ENCODE measurements at regions not wholly inside any gene's neighbourhood (a gene's known extent, or its start where the extent isn't known, plus 50 kb on each side); places are given as distances from the start of the nearest gene placed in this dataset.
"Not testable (repeated sequence)": the region's sequence is repeated elsewhere in the genome, so short reads cannot be mapped to it uniquely, and the experiment has no call there.

DNA sequence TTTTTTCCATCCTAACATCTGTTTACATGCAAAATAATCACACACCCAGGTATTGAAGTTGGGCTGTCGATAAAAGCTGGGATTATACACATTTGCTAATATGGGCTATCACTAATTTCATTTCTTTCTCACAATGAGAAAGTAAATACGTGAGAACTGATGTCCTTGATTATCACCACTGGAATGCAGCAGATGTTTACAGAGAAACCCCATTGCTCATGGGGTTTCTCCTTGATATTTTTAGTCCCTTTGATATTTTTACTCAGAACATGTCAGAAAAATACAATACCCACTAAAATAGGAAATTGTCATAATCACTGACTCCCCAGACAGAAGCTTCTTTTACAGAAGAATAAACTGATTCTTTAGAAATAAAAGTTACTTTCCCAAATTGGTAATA lies 535.1 kb upstream of the CCDC54 start:
- 53 to 84% methylated on average over 2 of the region's 2 CpGs for WGBS, 2 donors
- TF ChIP-seq, protein P1, sequence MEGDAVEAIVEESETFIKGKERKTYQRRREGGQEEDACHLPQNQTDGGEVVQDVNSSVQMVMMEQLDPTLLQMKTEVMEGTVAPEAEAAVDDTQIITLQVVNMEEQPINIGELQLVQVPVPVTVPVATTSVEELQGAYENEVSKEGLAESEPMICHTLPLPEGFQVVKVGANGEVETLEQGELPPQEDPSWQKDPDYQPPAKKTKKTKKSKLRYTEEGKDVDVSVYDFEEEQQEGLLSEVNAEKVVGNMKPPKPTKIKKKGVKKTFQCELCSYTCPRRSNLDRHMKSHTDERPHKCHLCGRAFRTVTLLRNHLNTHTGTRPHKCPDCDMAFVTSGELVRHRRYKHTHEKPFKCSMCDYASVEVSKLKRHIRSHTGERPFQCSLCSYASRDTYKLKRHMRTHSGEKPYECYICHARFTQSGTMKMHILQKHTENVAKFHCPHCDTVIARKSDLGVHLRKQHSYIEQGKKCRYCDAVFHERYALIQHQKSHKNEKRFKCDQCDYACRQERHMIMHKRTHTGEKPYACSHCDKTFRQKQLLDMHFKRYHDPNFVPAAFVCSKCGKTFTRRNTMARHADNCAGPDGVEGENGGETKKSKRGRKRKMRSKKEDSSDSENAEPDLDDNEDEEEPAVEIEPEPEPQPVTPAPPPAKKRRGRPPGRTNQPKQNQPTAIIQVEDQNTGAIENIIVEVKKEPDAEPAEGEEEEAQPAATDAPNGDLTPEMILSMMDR (IDR thresholded peaks at IDR 0.05; ENCODE audit: control extremely low read depth, extremely low read depth): no peak

DNA sequence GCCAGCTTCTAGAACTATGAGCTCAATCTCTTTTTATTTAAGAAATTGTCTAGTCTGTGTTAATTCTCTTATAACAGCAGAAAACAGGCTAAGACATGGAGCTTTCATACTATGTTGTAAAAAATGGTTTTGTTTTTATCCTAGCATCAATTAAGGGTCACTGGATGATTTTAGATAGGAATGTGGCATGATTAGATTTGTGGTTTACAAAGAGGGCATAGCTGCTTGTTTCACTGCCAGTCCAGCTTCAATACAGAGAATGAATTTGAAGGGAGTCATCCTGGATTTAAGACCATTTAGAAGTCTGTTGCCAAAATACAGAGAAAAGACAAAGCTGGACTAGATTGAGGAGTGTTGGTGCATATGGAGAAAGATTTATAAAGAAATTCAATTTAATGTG lies 532.6 kb upstream of the CCDC54 start:
- no peaks in the 10 kb centered on the region for H3K36me3 ChIP-seq (ENCODE audit: control insufficient read depth in 4 of 4, insufficient read depth in 4 of 4, low read length in 4 of 4)
- H3K27ac ChIP-seq (ENCODE audit: low read depth in 1 of 2, low read length in 1 of 2): no peak overlapping the region
- TF ChIP-seq, protein P1 (IDR thresholded peaks at IDR 0.05; ENCODE audit: control extremely low read depth, extremely low read depth): no peak
- ATAC-seq (ENCODE audit: insufficient read depth, low FRiP score): no peak
- no peak overlapping the region for H3K9ac ChIP-seq (ENCODE audit: insufficient read depth in 1 of 2, low read length in 2 of 2)
- H3K4me1 ChIP-seq (ENCODE audit: control insufficient read depth in 5 of 5, insufficient read depth in 5 of 5, low read length in 5 of 5): peaks cover 0 to under 1% (median 0%) of the 10 kb centered on the region in 5 donors
- DNase-seq: no peak
- H3K9me3 ChIP-seq (ENCODE audit: control insufficient read depth in 4 of 4, insufficient read depth in 3 of 4, low read length in 3 of 4): no peaks in the 10 kb centered on the region
- no peaks in the 10 kb centered on the region for H3K27me3 ChIP-seq (ENCODE audit: control insufficient read depth in 3 of 3, insufficient read depth in 3 of 3, low read length in 2 of 3)
- H3K4me3 ChIP-seq: no peak overlapping the region

More for the DNA sequence above, 535.1 kb upstream of the CCDC54 start:
- DNase-seq (no peak), ATAC-seq (ENCODE audit: insufficient read depth, low FRiP score) (no peak)
- H3K27me3 ChIP-seq (ENCODE audit: control insufficient read depth in 3 of 3, insufficient read depth in 3 of 3, low read length in 2 of 3): no peaks in the 10 kb centered on the region
- no peaks in the 10 kb centered on the region for H3K36me3 ChIP-seq (ENCODE audit: control insufficient read depth in 4 of 4, insufficient read depth in 4 of 4, low read length in 4 of 4)
- peaks cover 0 to 4% (median 0%) of the 10 kb centered on the region in 5 donors for H3K4me1 ChIP-seq (ENCODE audit: control insufficient read depth in 5 of 5, insufficient read depth in 5 of 5, low read length in 5 of 5)
- H3K9me3 ChIP-seq (ENCODE audit: control insufficient read depth in 4 of 4, insufficient read depth in 3 of 4, low read length in 3 of 4): no peaks in the 10 kb centered on the region
- H3K27ac ChIP-seq (ENCODE audit: low read depth in 1 of 2, low read length in 1 of 2): no peak overlapping the region
- no peak overlapping the region for H3K4me3 ChIP-seq
- H3K9ac ChIP-seq (ENCODE audit: insufficient read depth in 1 of 2, low read length in 2 of 2): no peak overlapping the region

DNA sequence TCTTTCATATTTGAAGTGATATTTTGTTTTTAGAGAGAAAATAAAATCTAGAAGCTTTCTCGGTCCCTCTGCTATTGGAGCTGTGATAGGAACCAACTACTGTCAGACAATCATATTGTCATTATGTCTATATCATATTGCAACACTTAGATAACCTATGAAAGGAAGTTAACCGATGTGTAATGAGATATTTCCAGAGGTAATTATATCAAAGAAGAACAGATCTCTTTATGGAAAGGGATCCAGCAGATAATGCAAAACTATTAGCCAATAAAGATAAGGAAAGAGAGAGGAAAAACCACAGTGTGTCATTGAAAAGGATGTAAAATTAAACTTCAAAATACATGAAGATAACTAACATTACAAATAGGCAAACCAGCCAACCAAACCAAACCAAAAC lies 529.1 kb upstream of the CCDC54 start:
- Histone ChIP-seq H3K9ac (ENCODE audit: insufficient read depth in 1 of 2, low read length in 2 of 2) (no peak overlapping the region), H3K4me1 (ENCODE audit: control insufficient read depth in 5 of 5, insufficient read depth in 5 of 5, low read length in 5 of 5) (no peaks in the 10 kb centered on the region), H3K27me3 (ENCODE audit: control insufficient read depth in 3 of 3, insufficient read depth in 3 of 3, low read length in 2 of 3) (no peaks in the 10 kb centered on the region), H3K27ac (ENCODE audit: low read depth in 1 of 2, low read length in 1 of 2) (no peak overlapping the region), H3K4me3 (no peak overlapping the region), H3K36me3 (ENCODE audit: control insufficient read depth in 4 of 4, insufficient read depth in 4 of 4, low read length in 4 of 4) (no peaks in the 10 kb centered on the region), H3K9me3 (ENCODE audit: control insufficient read depth in 4 of 4, insufficient read depth in 3 of 4, low read length in 3 of 4) (no peaks in the 10 kb centered on the region)
- TF ChIP-seq, protein P1 (IDR thresholded peaks at IDR 0.05; ENCODE audit: control extremely low read depth, extremely low read depth): no peak
- DNase-seq: no peak
- WGBS, 2 donors: 85 to 96% methylated on average over 2 of the region's 2 CpGs
- ATAC-seq (ENCODE audit: insufficient read depth, low FRiP score): no peak

DNA sequence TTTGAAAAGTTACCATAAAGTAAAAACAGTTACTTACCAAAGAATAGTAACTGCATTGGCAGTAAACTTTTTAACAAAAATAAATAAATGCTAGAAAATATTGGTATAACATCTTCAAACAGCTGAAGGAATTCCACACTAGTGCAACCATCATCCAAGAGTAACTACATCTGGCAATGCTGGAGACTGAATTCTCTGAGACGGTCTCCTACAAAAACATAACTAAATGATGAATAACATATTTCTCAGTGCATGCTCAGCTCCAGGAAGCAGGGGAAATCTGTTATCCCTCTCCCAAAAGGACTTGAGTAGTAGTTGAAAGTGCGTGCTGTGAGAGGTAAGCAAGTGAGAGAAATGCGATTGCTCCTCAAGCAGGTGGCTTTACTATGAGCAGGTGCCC lies 526.8 kb upstream of the CCDC54 start:
- no peak overlapping the region for H3K9ac ChIP-seq (ENCODE audit: insufficient read depth in 1 of 2, low read length in 2 of 2)
- 74 to 93% methylated on average over 3 of the region's 3 CpGs for WGBS, 2 donors
- H3K9me3 ChIP-seq (ENCODE audit: control insufficient read depth in 4 of 4, insufficient read depth in 3 of 4, low read length in 3 of 4): peaks cover 0 to 2% (median 0%) of the 10 kb centered on the region in 4 donors
- no peaks in the 10 kb centered on the region for H3K36me3 ChIP-seq (ENCODE audit: control insufficient read depth in 4 of 4, insufficient read depth in 4 of 4, low read length in 4 of 4)
- no peaks in the 10 kb centered on the region for H3K27me3 ChIP-seq (ENCODE audit: control insufficient read depth in 3 of 3, insufficient read depth in 3 of 3, low read length in 2 of 3)
- no peak overlapping the region for H3K4me3 ChIP-seq
- H3K27ac ChIP-seq (ENCODE audit: low read depth in 1 of 2, low read length in 1 of 2): no peak overlapping the region
- no peaks in the 10 kb centered on the region for H3K4me1 ChIP-seq (ENCODE audit: control insufficient read depth in 5 of 5, insufficient read depth in 5 of 5, low read length in 5 of 5)
- DNase-seq (no peak), ATAC-seq (ENCODE audit: insufficient read depth, low FRiP score) (no peak)
- TF ChIP-seq, protein P1 (IDR thresholded peaks at IDR 0.05; ENCODE audit: control extremely low read depth, extremely low read depth): no peak

DNA sequence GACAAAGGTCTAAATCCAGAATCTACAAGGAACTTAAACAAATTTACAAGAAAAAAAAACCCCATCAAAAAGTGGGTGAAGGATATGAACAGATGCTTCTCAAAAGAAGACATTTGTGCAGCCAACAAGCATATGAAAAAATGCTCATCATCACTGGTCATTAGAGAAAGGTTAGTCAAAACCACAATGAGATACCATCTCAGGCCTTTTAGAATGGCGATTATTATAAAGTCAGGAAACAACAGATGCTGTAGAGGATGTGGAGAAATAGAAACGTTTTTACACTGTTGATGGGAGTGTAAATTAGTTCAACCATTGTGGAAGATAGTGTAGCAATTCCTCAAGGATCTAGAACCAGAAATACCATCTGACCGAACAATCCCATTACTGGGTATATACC lies 518.9 kb upstream of the CCDC54 start:
- not testable (repeated sequence) for H3K9me3 ChIP-seq (ENCODE audit: control insufficient read depth in 4 of 4, insufficient read depth in 3 of 4, low read length in 3 of 4); H3K4me1 ChIP-seq (ENCODE audit: control insufficient read depth in 5 of 5, insufficient read depth in 5 of 5, low read length in 5 of 5); ATAC-seq (ENCODE audit: insufficient read depth, low FRiP score); H3K27ac ChIP-seq (ENCODE audit: low read depth in 1 of 2, low read length in 1 of 2); H3K27me3 ChIP-seq (ENCODE audit: control insufficient read depth in 3 of 3, insufficient read depth in 3 of 3, low read length in 2 of 3); H3K4me3 ChIP-seq; DNase-seq; H3K36me3 ChIP-seq (ENCODE audit: control insufficient read depth in 4 of 4, insufficient read depth in 4 of 4, low read length in 4 of 4); H3K9ac ChIP-seq (ENCODE audit: insufficient read depth in 1 of 2, low read length in 2 of 2)
- 46 to 53% methylated on average over 3 of the region's 3 CpGs for WGBS, 2 donors
